ENCODE measurements at regions not wholly inside any gene's neighbourhood (a gene's known extent, or its start where the extent isn't known, plus 50 kb on each side); places are given as distances from the start of the nearest gene placed in this dataset.

GRCh38 chr7:46468753-46469356 lies 547.8 kb upstream of the IGFBP3 start:
- no peak for TF ChIP-seq EZH2phosphoT487 (IDR thresholded peaks at IDR 0.05; ENCODE audit: insufficient read depth, low read depth)
- no peak for TF ChIP-seq EZH2 (IDR thresholded peaks at IDR 0.05; ENCODE audit: insufficient read depth, poor library complexity, severe bottlenecking)

Measured in GM23248 (cell line).